Embryonic facial prominence (tissue), 1 donor: ENCODE measurements at regions not wholly inside any gene's neighbourhood (a gene's known extent, or its start where the extent isn't known, plus 50 kb on each side); places are given as distances from the start of the nearest gene placed in this dataset.
"Not testable (repeated sequence)": the region's sequence is repeated elsewhere in the genome, so short reads cannot be mapped to it uniquely, and the experiment has no call there.

Experiments
- DNase-seq: peaks from one replicate; pipeline ENCODE4 v3.0.0-alpha.2; 2016; ENCODE audit errors: extremely low spot score

- no peak for DNase-seq
These were observed 1491.2 kb upstream of the CDH8 start for GRCh38 chr16:63527404-63527803.

DNA sequence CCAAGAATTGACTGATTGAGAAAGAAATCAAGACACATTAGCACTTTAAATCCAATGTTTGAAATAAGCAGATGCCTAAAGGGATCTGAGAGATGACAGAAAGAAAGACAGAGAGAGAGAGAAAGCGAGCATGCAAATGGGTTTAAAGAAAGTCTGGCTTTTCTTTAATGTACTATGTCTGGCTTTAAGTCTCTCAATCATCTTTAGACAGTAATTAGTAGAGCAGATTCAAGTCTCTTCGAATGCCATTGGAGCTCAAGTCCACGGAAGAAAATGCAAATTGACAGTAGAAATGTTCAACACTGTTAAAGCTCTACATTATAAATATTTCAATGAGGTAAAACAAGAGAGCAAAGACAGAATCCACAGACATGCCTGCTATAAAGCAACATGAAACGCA is 1480.2 kb upstream of the CDH8 start:
- no peak for DNase-seq

- no peak for DNase-seq
These were observed 1476.7 kb upstream of the CDH8 start for GRCh38 chr16:63512910-63513309.

GRCh38 chr16:63497408-63497807 is 1461.2 kb upstream of the CDH8 start:
- no peak for DNase-seq

GRCh38 chr16:63496282-63496681 is 1460.0 kb upstream of the CDH8 start:
- DNase-seq = no peak

- no peak for DNase-seq
These were observed 1452.7 kb upstream of the CDH8 start for GRCh38 chr16:63488955-63489354.

DNA sequence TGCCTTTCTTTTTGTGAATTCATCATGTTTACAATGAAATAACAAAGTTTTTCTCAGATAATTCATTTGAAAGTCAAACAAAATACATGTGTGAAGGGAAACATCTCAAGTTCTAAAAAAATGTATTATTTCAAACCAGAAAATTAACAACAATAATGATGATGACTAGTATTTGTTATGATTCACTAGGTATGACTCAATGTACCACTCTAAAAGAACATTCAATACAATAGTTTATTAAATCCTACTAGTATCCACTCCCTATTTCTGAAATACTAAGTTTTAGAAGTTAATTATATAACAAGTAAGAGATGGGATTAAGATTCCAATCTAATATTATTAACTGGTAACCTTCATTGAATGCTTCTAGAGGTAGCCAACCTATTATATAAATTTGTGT is 1444.8 kb upstream of the CDH8 start:
- no peak for DNase-seq

DNA sequence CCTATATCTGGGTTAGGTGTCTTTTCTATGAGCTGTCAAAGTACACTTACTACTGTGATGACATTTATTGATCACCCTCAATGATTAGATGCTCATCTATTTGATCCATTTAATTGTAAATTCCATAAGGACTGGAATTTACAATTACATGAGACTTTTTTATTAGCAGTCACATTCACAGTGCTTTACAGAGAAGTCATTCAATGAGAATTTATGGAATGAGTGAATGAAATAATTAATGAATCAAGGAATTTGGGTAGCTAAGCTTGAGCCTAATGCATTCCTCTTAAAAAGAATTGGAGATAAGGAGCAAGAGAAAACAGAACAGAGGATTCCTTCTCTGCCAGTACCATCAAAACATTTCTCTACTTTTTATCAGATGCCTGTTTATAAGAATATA is 1437.5 kb upstream of the CDH8 start:
- no peak for DNase-seq

DNA sequence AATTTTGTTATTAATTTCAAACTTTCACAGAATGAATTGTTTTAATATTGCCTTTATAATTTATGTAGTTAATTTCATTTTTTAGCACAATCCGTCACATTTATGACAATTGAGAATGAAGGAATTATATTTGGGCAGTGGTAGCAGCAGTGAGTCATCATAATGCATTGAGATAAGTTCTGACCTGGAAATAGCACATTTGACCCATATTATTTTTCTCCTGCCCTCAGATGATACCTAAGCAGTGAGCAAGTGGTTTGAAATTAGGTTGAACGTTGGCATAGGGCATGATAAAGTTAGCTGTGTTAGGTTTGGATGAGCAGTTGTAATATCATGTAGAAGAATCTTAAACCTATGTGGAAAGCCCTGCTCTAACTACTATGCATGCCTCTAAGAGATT is 1431.3 kb upstream of the CDH8 start:
- no peak for DNase-seq

DNA sequence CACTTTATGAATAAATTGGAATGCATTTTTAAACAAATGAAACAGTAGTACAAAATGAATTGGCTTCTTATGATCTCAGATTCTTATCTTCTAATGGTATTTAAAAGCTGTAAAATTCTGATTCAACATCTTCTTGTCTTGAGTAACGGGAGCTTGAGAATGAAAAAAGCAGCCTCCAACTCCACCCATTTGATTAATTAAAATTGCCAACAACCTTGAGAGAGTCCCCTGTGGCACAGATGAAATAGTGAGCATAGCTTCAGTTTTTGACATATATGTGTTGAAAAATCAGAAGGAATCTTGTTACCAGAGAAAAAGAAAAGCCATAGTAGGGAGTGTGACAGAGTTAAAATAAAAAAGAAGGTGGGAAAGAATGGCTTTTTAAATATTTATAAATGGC is 1426.1 kb upstream of the CDH8 start:
- no peak for DNase-seq

- peak; percentile 19 for DNase-seq
These were observed 1425.1 kb upstream of the CDH8 start for GRCh38 chr16:63461248-63461841.

DNA sequence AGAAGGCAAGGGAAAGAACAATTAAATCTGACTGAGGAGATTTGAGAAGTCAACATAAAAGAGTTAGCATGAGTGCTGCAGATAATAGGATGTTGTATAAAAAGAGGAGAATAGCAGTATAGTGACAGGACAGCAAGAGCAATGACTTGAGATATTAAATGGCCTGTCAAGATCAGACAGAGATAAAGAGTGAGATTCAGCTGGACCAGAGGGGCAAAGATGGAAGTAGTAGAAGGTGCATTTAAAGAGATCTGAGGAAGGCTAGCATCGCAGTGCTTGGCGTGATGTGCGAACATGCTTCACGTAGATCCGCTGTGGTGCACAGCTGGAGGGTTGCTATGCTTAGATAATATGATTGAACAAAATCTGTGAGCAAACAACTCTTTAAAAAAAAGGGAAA is 1422.6 kb upstream of the CDH8 start:
- no peak for DNase-seq

- DNase-seq = no peak
These were observed 1421.6 kb upstream of the CDH8 start for GRCh38 chr16:63457869-63458268.

- DNase-seq = no peak
These were observed 1417.0 kb upstream of the CDH8 start for GRCh38 chr16:63453261-63453660.

GRCh38 chr16:63447121-63447520 is 1410.9 kb upstream of the CDH8 start:
- no peak for DNase-seq

- DNase-seq = no peak
These were observed 1406.0 kb upstream of the CDH8 start for GRCh38 chr16:63442246-63442645.

- DNase-seq = no peak
These were observed 1390.1 kb upstream of the CDH8 start for GRCh38 chr16:63426275-63426870.

DNA sequence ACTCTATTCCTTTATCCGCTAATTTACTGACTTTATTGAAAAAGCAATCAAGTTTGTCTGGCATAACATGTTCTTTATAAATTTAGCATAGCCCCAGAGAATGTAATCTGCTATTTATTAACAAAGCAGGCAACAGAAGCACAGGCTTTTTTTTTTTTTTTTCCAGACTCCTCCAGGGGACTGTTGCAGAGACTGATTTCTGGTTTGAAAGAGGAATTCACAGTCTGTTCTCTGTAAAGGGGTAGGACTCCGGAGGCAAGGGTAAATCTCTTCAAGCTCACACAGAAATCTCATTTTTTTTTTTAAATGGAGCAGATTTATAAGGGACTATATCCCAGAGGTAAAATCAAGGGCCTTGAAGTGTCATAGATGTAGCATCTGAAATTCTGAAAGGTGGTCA is 1386.5 kb upstream of the CDH8 start:
- DNase-seq = no peak

DNA sequence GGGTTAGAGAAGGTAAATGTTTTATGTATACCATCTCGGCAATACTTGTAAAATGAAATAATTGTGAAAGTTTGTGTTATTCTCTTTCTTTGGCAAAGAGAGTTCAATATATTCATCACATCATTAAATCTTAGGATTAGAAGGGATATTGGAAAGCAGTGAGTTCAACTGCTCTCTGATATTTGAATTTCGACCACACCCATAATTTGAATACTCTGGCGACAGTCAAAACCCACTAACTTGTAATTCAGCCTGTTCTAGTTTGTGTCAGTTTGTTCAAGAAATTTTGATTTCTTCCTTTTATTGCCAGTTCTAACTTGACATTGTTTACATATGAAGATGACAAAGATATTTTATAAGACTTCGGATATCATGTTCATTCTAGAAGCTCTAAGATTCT is 1380.5 kb upstream of the CDH8 start:
- DNase-seq = no peak

- no peak for DNase-seq
These were observed 1378.8 kb upstream of the CDH8 start for GRCh38 chr16:63415014-63415413.

- no peak for DNase-seq
These were observed 1374.4 kb upstream of the CDH8 start for GRCh38 chr16:63410594-63410993.

- no peak for DNase-seq
These were observed 1367.6 kb upstream of the CDH8 start for GRCh38 chr16:63403792-63404191.

DNA sequence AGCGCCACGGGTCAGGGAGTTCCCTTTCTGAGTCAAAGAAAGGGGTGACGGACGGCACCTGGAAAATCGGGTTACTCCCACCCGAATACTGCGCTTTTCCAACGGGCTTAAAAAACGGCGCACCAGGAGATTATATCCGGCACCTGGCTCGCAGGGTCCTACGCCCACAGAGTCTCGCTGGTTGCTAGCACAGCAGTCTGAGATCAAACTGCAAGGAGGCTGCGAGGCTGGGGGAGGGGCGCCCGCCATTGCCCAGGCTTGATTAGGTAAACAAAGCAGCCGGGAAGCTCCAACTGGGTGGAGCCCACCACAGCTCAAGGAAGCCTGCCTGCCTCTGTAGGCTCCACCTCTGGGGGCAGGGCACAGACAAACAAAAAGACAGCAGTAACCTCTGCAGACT is 1352.0 kb upstream of the CDH8 start:
- not testable (repeated sequence) for DNase-seq
